ENCODE measurements at regions not wholly inside any gene's neighbourhood (a gene's known extent, or its start where the extent isn't known, plus 50 kb on each side); places are given as distances from the start of the nearest gene placed in this dataset.

DNA sequence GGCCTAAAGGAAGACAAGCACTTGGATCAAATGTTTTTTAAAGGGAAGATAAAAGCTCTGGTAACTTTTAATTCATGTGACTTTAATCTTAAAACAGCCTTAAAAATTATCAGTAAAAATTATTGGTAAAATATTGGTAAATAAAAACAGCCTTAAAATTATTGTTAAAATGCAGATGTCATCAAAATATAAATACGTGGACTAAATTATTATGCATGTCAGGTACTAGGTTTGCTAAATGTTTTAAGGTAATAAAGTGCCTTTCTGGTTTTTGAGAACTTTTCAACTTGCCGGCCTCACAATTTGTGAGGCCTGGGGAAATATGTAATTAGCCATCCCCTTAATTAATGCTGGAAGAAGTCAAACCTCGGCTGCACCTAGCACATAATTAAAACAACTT lies 147.7 kb downstream of the PRR32 start:
- in situ Hi-C loops (cut with HindIII; ENCODE audit: extremely low pct_ligation_motif_present, low pct_unique_long_range_greater_than_20kb) = no loop called here
- H3K4me2 ChIP-seq (ENCODE audit: low read depth, low read length) = no peak overlapping the region
- no peaks in the 10 kb centered on the region for H4K20me1 ChIP-seq (ENCODE audit: insufficient read depth, low read length)
- DNase-seq (ENCODE audit: low spot score) (no peak), FAIRE-seq (no peak), ATAC-seq (no peak)
- TF ChIP-seq, protein P1, sequence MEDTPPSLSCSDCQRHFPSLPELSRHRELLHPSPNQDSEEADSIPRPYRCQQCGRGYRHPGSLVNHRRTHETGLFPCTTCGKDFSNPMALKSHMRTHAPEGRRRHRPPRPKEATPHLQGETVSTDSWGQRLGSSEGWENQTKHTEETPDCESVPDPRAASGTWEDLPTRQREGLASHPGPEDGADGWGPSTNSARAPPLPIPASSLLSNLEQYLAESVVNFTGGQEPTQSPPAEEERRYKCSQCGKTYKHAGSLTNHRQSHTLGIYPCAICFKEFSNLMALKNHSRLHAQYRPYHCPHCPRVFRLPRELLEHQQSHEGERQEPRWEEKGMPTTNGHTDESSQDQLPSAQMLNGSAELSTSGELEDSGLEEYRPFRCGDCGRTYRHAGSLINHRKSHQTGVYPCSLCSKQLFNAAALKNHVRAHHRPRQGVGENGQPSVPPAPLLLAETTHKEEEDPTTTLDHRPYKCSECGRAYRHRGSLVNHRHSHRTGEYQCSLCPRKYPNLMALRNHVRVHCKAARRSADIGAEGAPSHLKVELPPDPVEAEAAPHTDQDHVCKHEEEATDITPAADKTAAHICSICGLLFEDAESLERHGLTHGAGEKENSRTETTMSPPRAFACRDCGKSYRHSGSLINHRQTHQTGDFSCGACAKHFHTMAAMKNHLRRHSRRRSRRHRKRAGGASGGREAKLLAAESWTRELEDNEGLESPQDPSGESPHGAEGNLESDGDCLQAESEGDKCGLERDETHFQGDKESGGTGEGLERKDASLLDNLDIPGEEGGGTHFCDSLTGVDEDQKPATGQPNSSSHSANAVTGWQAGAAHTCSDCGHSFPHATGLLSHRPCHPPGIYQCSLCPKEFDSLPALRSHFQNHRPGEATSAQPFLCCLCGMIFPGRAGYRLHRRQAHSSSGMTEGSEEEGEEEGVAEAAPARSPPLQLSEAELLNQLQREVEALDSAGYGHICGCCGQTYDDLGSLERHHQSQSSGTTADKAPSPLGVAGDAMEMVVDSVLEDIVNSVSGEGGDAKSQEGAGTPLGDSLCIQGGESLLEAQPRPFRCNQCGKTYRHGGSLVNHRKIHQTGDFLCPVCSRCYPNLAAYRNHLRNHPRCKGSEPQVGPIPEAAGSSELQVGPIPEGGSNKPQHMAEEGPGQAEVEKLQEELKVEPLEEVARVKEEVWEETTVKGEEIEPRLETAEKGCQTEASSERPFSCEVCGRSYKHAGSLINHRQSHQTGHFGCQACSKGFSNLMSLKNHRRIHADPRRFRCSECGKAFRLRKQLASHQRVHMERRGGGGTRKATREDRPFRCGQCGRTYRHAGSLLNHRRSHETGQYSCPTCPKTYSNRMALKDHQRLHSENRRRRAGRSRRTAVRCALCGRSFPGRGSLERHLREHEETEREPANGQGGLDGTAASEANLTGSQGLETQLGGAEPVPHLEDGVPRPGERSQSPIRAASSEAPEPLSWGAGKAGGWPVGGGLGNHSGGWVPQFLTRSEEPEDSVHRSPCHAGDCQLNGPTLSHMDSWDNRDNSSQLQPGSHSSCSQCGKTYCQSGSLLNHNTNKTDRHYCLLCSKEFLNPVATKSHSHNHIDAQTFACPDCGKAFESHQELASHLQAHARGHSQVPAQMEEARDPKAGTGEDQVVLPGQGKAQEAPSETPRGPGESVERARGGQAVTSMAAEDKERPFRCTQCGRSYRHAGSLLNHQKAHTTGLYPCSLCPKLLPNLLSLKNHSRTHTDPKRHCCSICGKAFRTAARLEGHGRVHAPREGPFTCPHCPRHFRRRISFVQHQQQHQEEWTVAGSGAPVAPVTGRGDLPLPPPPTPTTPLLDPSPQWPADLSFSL (CRISPR knock-in tag; IDR thresholded peaks at IDR 0.05) = no peak
- TF ChIP-seq MAFK (conservative IDR thresholded peaks at IDR 0.05 in 1 of 2, IDR thresholded peaks at IDR 0.05 in 1 of 2; ENCODE audit: low read length in 2 of 2) (peak; percentile 6 to 68; a peak in 2 of 4 replicates), CBX5 (CRISPR knock-in tag; IDR thresholded peaks at IDR 0.05; ENCODE audit: borderline replicate concordance) (no peak), ZNF709 (CRISPR knock-in tag; IDR thresholded peaks at IDR 0.05) (no peak)
- TF ChIP-seq, protein P2, sequence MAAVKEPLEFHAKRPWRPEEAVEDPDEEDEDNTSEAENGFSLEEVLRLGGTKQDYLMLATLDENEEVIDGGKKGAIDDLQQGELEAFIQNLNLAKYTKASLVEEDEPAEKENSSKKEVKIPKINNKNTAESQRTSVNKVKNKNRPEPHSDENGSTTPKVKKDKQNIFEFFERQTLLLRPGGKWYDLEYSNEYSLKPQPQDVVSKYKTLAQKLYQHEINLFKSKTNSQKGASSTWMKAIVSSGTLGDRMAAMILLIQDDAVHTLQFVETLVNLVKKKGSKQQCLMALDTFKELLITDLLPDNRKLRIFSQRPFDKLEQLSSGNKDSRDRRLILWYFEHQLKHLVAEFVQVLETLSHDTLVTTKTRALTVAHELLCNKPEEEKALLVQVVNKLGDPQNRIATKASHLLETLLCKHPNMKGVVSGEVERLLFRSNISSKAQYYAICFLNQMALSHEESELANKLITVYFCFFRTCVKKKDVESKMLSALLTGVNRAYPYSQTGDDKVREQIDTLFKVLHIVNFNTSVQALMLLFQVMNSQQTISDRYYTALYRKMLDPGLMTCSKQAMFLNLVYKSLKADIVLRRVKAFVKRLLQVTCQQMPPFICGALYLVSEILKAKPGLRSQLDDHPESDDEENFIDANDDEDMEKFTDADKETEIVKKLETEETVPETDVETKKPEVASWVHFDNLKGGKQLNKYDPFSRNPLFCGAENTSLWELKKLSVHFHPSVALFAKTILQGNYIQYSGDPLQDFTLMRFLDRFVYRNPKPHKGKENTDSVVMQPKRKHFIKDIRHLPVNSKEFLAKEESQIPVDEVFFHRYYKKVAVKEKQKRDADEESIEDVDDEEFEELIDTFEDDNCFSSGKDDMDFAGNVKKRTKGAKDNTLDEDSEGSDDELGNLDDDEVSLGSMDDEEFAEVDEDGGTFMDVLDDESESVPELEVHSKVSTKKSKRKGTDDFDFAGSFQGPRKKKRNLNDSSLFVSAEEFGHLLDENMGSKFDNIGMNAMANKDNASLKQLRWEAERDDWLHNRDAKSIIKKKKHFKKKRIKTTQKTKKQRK (IDR thresholded peaks at IDR 0.05; ENCODE audit: low read length) = no peak
- TF ChIP-seq, protein P3, sequence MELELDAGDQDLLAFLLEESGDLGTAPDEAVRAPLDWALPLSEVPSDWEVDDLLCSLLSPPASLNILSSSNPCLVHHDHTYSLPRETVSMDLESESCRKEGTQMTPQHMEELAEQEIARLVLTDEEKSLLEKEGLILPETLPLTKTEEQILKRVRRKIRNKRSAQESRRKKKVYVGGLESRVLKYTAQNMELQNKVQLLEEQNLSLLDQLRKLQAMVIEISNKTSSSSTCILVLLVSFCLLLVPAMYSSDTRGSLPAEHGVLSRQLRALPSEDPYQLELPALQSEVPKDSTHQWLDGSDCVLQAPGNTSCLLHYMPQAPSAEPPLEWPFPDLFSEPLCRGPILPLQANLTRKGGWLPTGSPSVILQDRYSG (CRISPR knock-in tag; IDR thresholded peaks at IDR 0.05) = no peak
- CTCF ChIA-PET (ENCODE audit: low intra/inter-chr PET ratio, low total read pairs) = no interaction called here
- no peaks in the 10 kb centered on the region for H3K27me3 ChIP-seq (ENCODE audit: control insufficient read depth in 1 of 2, insufficient read depth in 2 of 2, low read length in 2 of 2)
- H3K27ac ChIP-seq (ENCODE audit: extremely low read length, insufficient read depth, low read length) = no peak overlapping the region
- H2AFZ ChIP-seq (ENCODE audit: low read length) = no peak overlapping the region
- intact Hi-C loops (cut with micrococcal nuclease; ENCODE audit: unreplicated experiment) = no loop called here
- no peaks in the 10 kb centered on the region for H3K36me3 ChIP-seq (replicated peaks in 1 of 2; ENCODE audit: control insufficient read depth in 1 of 2, insufficient read depth in 2 of 2, low read length in 2 of 2)
- H3K4me1 ChIP-seq (ENCODE audit: insufficient read depth, low read length) = no peaks in the 10 kb centered on the region
- no peak overlapping the region for H3K4me3 ChIP-seq (replicated peaks in 1 of 3; ENCODE audit: insufficient read depth in 1 of 3, low read depth in 2 of 3, low read length in 3 of 3)
- POLR2A ChIA-PET = no interaction called here
- H3K9ac ChIP-seq (ENCODE audit: insufficient read depth, low read depth, low read length) = no peak overlapping the region
- peaks cover 28% of the 10 kb centered on the region for H3K9me3 ChIP-seq (ENCODE audit: low read length)
- WGBS (ENCODE audit: low lambda C conversion rate) = 31% methylated on average over 3 of the region's 3 CpGs
- BruUV-seq (replicated peaks) = no TSS peak
- no peaks in the 10 kb centered on the region for H3K79me2 ChIP-seq (ENCODE audit: insufficient read depth, low read length)

Data from HepG2 (cell line).